ENCODE measurements at regions not wholly inside any gene's neighbourhood (a gene's known extent, or its start where the extent isn't known, plus 50 kb on each side); places are given as distances from the start of the nearest gene placed in this dataset.

DNA sequence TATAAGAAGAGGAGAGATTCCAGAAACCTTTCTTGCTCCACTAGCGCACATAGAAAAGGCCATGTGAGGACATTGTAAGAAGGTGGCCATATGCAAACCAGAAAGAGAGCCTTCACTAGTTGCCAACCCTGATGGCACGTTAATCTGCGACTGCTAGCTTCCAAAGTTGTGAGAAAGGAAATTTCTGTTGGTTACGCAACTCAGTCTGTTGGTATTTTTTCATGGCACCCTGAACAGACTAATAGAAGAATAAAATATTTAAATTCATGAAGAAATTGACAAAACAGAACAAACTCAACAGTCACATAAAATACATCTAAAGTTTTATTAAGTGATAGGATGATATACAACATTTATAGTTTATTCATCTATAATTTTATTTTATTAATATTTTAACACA, 625.9 kb upstream of the NRXN1 start:
- no peak for TF ChIP-seq EP300 (IDR thresholded peaks at IDR 0.05)
- no peak for TF ChIP-seq POLR2A (IDR thresholded peaks at IDR 0.05)
- TF ChIP-seq POLR2AphosphoS5 (IDR thresholded peaks at IDR 0.05), result no peak
- no peak for TF ChIP-seq CTCF (IDR thresholded peaks at IDR 0.05)
- H3K27me3 ChIP-seq, result no peaks in the 10 kb centered on the region
- H3K9me3 ChIP-seq, result no peaks in the 10 kb centered on the region
- 91 to 96% methylated on average over 4 of the region's 4 CpGs for WGBS, 2 donors
- no peak overlapping the region for H3K27ac ChIP-seq
- no peaks in the 10 kb centered on the region for H3K36me3 ChIP-seq
- no peaks in the 10 kb centered on the region for H3K4me1 ChIP-seq
- ATAC-seq (ENCODE audit: low FRiP score in 2 of 2), result no peak
- no peak for DNase-seq
- H3K4me3 ChIP-seq, result no peak overlapping the region

- DNase-seq (no peak), ATAC-seq (ENCODE audit: low FRiP score in 2 of 2) (no peak)
- Histone ChIP-seq H3K27me3 (no peaks in the 10 kb centered on the region), H3K4me3 (no peak overlapping the region), H3K27ac (no peak overlapping the region), H3K9me3 (no peaks in the 10 kb centered on the region), H3K4me1 (no peaks in the 10 kb centered on the region), H3K36me3 (no peaks in the 10 kb centered on the region)
- no peak for TF ChIP-seq EP300 (IDR thresholded peaks at IDR 0.05)
Observed at GRCh38 chr2:51650769-51651168, 618.8 kb upstream of the NRXN1 start.

DNA sequence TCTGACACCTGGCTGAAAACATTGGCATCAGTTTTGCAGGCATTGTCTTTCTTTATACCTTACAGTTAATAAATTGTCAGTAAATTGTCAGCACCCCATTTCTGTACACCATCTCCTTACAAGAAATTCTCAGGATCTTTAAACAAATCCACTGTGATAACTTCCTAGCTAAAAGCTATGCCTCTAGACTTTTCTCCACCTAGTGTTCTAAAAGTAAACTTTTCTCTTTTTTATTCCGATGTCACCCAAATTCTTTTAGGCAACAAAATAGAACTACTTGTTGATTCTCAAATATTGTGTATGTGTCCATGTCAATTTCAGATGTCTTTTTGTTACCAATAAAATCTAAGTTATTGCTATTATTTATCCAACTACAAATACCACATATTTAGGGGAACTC, 617.4 kb upstream of the NRXN1 start:
- no peak for ATAC-seq (ENCODE audit: low FRiP score in 2 of 2)

GRCh38 chr2:51638811-51639210, 606.9 kb upstream of the NRXN1 start:
- Histone ChIP-seq H3K9me3 (peaks cover 0 to 6% (median 0%) of the 10 kb centered on the region in 4 donors), H3K36me3 (no peaks in the 10 kb centered on the region), H3K4me1 (no peaks in the 10 kb centered on the region), H3K4me3 (no peak overlapping the region), H3K27ac (no peak overlapping the region), H3K27me3 (no peaks in the 10 kb centered on the region)
- WGBS, 2 donors, result 63 to 77% methylated on average over 4 of the region's 4 CpGs
- no peak for ATAC-seq (ENCODE audit: low FRiP score in 2 of 2)
- no peak for DNase-seq
- TF ChIP-seq POLR2AphosphoS5 (IDR thresholded peaks at IDR 0.05) (no peak), CTCF (IDR thresholded peaks at IDR 0.05) (no peak), POLR2A (IDR thresholded peaks at IDR 0.05) (no peak), EP300 (IDR thresholded peaks at IDR 0.05) (no peak)

More for the DNA sequence above, 617.4 kb upstream of the NRXN1 start:
- Histone ChIP-seq H3K27me3 (no peaks in the 10 kb centered on the region), H3K4me1 (no peaks in the 10 kb centered on the region), H3K9me3 (no peaks in the 10 kb centered on the region), H3K27ac (no peak overlapping the region), H3K36me3 (no peaks in the 10 kb centered on the region), H3K4me3 (no peak overlapping the region)
- DNase-seq, result no peak
- 81 to 83% methylated on average over 1 of the region's 1 CpG for WGBS, 2 donors
- TF ChIP-seq EP300 (IDR thresholded peaks at IDR 0.05) (no peak), CTCF (IDR thresholded peaks at IDR 0.05) (no peak), POLR2AphosphoS5 (IDR thresholded peaks at IDR 0.05) (no peak), POLR2A (IDR thresholded peaks at IDR 0.05) (no peak)

DNA sequence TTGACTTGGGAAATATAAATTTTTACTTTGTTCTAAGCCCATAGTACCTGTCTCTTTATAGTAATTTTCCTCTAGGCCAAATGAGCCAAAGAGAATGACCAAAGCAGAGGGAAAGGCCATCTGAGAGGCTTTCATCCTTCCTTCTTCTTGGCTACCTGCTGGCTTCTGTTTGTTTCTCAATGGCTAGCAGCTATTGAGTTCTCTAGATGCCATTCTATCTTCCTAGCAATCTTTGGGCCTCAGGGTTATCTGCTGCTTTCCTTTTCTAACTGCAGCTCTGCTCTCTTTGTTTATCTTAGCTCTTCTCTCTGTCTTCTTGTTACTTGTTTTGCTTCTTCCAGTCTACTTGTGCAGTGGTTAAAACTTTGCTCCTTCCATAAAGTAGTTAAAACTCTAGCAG, 601.1 kb upstream of the NRXN1 start:
- H3K4me3 ChIP-seq, result no peak overlapping the region
- no peak overlapping the region for H3K27ac ChIP-seq
- no peak for DNase-seq
- TF ChIP-seq POLR2A (IDR thresholded peaks at IDR 0.05) (no peak), EP300 (IDR thresholded peaks at IDR 0.05) (no peak), CTCF (IDR thresholded peaks at IDR 0.05) (no peak), POLR2AphosphoS5 (IDR thresholded peaks at IDR 0.05) (no peak)
- H3K36me3 ChIP-seq, result no peaks in the 10 kb centered on the region
- no peaks in the 10 kb centered on the region for H3K9me3 ChIP-seq
- H3K4me1 ChIP-seq, result no peaks in the 10 kb centered on the region
- ATAC-seq (ENCODE audit: low FRiP score in 2 of 2), result no peak
- no peaks in the 10 kb centered on the region for H3K27me3 ChIP-seq
